Omental fat pad (tissue), 3 donors: ENCODE measurements at regions not wholly inside any gene's neighbourhood (a gene's known extent, or its start where the extent isn't known, plus 50 kb on each side); places are given as distances from the start of the nearest gene placed in this dataset.

Experiments used
- ATAC-seq: fragments of 150-250 bp; one replicate; pipeline ENCODE4 v1.9.1; 2016; ENCODE audit warnings: mild to moderate bottlenecking, moderate library complexity; ENCODE audit not compliant: low FRiP score
- DNase-seq: peaks from one replicate; pipeline ENCODE4 v3.0.0-alpha.2; 2019; ENCODE audit warnings: low spot score
- TF ChIP-seq, protein P1 (sequence below), 3 donors: fragments of 450-650 bp; IDR thresholded peaks; one replicate each; pipeline ENCODE4 v1.5.1; 2016 to 2017; ENCODE audit warnings: antibody characterized with exemption in 3 of 3, mild to moderate bottlenecking in 3 of 3, moderate library complexity in 2 of 3

DNA sequence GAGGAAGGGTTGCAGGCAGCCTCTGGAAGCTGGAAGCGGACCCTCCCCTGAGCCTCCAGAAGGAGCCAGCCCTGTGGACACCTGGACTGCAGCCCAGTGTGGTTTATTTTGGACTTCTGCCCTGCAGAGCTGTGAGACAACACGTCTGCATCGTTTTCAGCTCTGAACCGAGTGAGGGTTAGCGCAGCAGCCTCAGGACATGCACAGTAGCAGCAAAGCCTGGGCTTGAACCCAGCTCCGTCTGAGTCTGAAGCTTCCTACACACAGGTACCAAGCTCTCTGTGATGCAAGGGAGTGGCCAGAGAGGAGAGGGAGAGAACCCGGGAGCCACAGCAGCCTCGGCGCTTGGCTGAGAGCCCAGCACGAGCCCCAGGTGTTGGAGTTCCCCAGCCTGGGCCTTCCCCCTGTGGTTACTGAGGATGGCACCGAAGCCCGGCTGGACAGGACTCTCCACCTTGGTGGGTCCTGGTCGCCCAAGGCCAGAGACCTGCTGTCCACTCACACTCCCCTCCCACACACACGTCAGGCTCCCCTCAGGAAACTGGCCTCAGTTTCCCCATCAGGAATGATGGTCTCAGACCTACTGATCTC lies 128.2 kb downstream of the OLFM1 start:
- TF ChIP-seq, protein P1, sequence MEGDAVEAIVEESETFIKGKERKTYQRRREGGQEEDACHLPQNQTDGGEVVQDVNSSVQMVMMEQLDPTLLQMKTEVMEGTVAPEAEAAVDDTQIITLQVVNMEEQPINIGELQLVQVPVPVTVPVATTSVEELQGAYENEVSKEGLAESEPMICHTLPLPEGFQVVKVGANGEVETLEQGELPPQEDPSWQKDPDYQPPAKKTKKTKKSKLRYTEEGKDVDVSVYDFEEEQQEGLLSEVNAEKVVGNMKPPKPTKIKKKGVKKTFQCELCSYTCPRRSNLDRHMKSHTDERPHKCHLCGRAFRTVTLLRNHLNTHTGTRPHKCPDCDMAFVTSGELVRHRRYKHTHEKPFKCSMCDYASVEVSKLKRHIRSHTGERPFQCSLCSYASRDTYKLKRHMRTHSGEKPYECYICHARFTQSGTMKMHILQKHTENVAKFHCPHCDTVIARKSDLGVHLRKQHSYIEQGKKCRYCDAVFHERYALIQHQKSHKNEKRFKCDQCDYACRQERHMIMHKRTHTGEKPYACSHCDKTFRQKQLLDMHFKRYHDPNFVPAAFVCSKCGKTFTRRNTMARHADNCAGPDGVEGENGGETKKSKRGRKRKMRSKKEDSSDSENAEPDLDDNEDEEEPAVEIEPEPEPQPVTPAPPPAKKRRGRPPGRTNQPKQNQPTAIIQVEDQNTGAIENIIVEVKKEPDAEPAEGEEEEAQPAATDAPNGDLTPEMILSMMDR (IDR thresholded peaks at IDR 0.05), result no peak
- DNase-seq, result no peak
- ATAC-seq, result no peak

DNA sequence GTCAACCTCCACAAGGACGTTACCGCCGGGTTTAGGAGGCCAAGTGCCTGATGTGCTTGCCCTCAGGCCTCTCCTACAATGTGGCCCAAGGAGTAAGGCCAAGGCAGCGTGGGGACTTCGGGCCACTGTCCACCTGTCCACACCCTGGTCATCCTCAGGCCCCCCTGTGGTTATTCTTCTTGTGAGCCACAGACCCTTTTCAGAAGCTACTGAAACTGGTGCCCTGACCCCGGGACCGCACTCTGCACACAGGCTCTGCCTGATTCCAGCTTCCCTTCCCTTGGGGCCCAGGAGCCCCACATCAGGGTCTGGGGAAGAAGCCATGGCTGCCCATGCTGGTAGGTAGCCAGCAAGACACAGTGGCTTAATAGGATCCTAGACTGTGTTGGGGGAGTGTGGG lies 128.8 kb downstream of the OLFM1 start:
- ATAC-seq, result no peak
- no peak for DNase-seq
- TF ChIP-seq, protein P1 (IDR thresholded peaks at IDR 0.05), result no peak

DNA sequence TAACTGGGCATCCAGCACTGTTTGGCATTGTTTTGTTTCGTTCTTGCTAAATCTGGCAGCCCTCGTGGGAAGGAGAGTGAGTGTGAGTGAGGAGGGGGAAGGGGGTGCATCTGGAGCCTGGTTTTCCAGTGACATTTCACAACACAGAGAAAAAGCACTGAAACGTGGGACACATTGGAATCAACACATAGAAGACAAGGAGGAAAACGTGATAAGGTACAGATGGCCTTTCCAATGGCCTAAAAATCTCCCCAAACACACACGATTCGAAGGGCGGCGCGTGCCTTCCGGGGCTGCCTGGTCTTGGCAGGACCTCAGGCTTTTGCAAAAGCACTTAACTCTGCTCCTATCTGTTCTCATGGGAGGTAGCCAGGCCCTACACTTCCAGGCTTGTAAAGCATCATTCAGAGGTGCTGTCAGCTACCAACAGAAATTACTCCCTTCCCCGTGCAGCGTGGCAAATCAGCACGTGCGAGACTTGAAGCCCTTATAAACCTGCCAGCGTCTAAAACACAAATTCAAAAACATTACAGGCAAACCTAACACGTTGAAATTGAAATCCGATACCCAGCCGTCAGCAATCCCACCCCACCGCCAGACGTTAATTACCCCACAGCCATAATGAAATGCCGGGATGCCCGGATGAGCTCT lies 129.4 kb downstream of the OLFM1 start:
- no peak for DNase-seq
- TF ChIP-seq, protein P1 (IDR thresholded peaks at IDR 0.05), result no peak
- ATAC-seq, result no peak

DNA sequence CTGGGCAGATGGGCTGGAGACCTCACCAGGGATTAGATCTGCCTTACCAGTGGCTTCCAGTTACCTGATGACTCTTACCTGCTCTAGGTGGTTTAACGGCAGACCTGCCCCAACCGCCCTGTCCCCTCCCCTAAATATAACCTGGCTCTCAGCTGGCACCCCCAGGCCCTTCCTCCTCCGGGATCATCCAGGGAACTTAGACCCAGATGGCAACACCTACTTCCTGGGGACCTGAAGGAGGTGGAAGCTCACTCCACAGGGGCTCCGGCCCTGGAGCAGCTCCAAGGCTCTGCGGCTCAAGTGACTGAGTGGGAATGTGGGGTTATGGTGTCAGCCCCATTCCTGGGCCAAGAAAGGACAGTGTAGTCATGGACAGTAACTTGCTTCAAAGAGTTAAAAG lies 130.4 kb downstream of the OLFM1 start:
- DNase-seq (no peak), ATAC-seq (no peak)
- TF ChIP-seq, protein P1 (IDR thresholded peaks at IDR 0.05), result no peak

DNA sequence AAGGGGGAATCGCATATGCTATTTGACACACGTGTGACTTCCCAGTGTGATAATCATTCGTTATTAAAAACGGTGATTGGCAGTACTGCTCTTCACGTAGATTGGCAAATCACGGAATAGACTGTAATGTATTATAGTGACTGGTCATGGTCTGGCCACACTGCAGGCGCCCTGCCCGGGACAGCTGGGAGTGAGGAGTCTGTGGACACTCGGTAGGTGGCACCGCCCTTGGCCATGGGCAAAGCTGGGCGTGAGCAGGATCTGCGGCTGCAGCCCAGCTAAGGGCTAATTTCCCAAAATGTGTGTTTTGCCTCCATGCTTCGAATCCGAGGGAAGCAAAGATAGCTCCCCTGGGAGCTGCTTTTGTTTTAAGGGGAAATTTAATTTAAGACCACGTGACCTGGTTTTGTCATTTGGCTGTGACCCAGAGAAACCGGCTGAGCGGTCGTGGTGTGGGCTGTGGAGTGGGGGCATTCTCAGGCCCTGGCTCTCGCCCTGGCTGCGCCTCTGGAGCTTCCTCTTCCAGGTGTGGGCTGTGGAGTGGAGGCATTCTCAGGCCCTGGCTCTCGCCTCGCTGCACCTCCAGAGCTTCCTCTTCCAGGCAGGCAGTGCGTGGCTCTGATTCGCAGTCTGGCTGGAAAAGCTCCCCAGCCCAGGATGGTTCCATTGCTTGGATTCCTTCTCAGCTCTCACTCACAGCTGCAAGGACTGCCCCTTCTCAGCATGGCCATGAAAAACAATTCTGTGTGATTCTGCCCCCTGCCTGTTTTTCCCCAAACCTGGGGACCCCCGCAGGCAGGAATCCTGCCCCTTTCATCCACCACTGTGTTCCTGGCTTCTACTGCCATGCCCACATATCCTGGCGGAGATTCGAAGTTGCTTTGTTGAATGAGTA lies 131.1 kb downstream of the OLFM1 start:
- no peak for DNase-seq
- TF ChIP-seq, protein P1 (IDR thresholded peaks at IDR 0.05), result no peak
- ATAC-seq, result no peak

DNA sequence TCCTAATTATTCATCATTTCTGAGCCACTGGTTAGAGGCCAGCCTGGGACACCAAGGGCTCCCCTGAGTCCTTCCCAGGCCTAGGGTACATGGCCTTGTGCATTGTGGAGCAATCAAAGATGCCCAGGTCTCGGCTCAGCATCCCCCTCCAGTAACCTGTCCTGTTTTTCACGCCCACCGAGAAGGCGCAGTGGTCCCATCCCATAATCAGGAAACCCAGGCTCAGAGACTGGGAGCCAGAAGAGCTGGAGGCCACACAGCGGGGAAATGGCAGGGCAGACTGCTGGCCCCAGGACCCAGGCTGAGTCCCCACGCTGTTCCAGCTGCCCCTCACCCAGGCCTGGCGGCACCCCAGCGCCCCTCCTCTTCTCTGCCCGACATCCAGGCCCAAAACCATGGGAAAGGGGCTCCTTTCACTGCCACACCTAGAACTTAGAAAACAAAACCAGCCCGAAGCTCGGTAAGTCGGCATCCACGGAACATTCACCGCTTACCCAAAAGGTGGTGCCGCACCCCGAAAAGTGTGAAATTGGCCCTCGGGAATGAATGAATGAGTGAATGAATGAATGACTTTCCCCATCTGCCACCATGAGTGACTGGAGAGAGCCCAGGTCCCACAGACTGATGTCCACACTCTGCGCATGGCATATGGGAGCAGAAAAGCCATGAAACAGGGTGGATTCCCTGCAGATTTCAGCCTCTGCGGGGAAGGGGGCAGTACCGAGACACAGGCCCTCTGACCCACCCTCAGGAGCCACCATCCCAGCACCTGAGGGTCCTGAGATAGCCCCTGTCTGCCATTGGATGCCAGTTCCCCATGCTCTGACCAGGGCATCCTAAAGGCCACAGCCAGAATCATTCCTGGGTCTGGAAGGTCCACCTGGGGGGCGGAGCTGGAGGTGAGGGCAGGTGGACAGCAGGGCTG lies 132.5 kb downstream of the OLFM1 start:
- ATAC-seq (no peak), DNase-seq (no peak)
- TF ChIP-seq, protein P1 (IDR thresholded peaks at IDR 0.05), result no peak
